Naive thymus-derived CD4-positive, alpha-beta T cell (primary cell): ENCODE measurements at regions not wholly inside any gene's neighbourhood (a gene's known extent, or its start where the extent isn't known, plus 50 kb on each side); places are given as distances from the start of the nearest gene placed in this dataset.

Experiments
- ATAC-seq: fragments of 150-1000 bp; cut with Tn5 transposase; 2 replicates; pipeline ENCODE4 v1.10.0; 2021; ENCODE audit warnings: mild to moderate bottlenecking, moderate library complexity
- CTCF ChIA-PET: fragments of 350-600 bp; sonication (Branson Sonifier 250); formaldehyde crosslinking; loops from one replicate; lab custom pipeline; 2021; ENCODE audit warnings: antibody characterized with exemption; lab: Charles Lee
- POLR2A ChIA-PET: fragments of 350-600 bp; sonication (Branson Sonifier 250); formaldehyde crosslinking; loops from one replicate; lab custom pipeline; 2021; ENCODE audit warnings: antibody characterized with exemption, inconsistent platforms; lab: Charles Lee
- DNase-seq, 9 donors: peaks; one replicate each; pipeline versions ENCODE4 v3.0.0 to v3.0.0-alpha.2; 2020 to 2022; ENCODE audit warnings: mixed read lengths in 1 of 9
- H3K27ac ChIP-seq: one replicate; pipeline ENCODE4 v1.7.0; 2013; ENCODE audit warnings: mild to moderate bottlenecking, low read depth, low read length, moderate library complexity
- H3K27me3 ChIP-seq, 2 donors: one replicate each; pipeline ENCODE4 v1.7.0; 2013; ENCODE audit warnings: low read length in 2 of 2, mild to moderate bottlenecking in 2 of 2, moderate library complexity in 2 of 2; ENCODE audit not compliant: control insufficient read depth in 2 of 2, insufficient read depth in 2 of 2
- H3K36me3 ChIP-seq, 3 experiments: 1 replicate in 2 of 3; 2 replicates in 1 of 3; pipeline ENCODE4 v1.7.0; 2013; ENCODE audit warnings: low read length in 3 of 3, mild to moderate bottlenecking in 3 of 3, moderate library complexity in 1 of 3; ENCODE audit not compliant: insufficient read depth in 3 of 3, control insufficient read depth in 2 of 3
- H3K4me1 ChIP-seq, 2 donors: one replicate each; pipeline ENCODE4 v1.7.0; 2013; ENCODE audit warnings: low read length in 2 of 2, mild to moderate bottlenecking in 2 of 2, moderate library complexity in 1 of 2; ENCODE audit not compliant: control insufficient read depth in 2 of 2, insufficient read depth in 2 of 2
- H3K4me3 ChIP-seq: 2 replicates; pipeline ENCODE4 v1.7.0; 2013; ENCODE audit warnings: mild to moderate bottlenecking, low read length
- H3K9me3 ChIP-seq, 3 experiments: 1 replicate in 2 of 3; 2 replicates in 1 of 3; pipeline ENCODE4 v1.7.0; 2013; ENCODE audit warnings: low read length in 3 of 3; ENCODE audit not compliant: control insufficient read depth in 2 of 3
- H3K27ac Mint-ChIP-seq, 9 donors: one replicate each; pipeline ENCODE4 v1.8.0; 2020 to 2022; ENCODE audit warnings: mixed read lengths in 9 of 9, mild to moderate bottlenecking in 8 of 9, moderate library complexity in 5 of 9, inconsistent platforms in 2 of 9
- H3K27me3 Mint-ChIP-seq, 5 donors: one replicate each; pipeline ENCODE4 v1.8.0; 2021 to 2022; ENCODE audit warnings: mixed read lengths in 5 of 5, mild to moderate bottlenecking in 1 of 5
- H3K36me3 Mint-ChIP-seq, 5 donors: one replicate each; pipeline ENCODE4 v1.8.0; 2020 to 2022; ENCODE audit warnings: mixed read lengths in 5 of 5, mild to moderate bottlenecking in 3 of 5, inconsistent platforms in 1 of 5
- H3K4me1 Mint-ChIP-seq, 7 donors: one replicate each; pipeline ENCODE4 v1.8.0; 2020 to 2022; ENCODE audit warnings: mixed read lengths in 7 of 7, mild to moderate bottlenecking in 3 of 7, inconsistent platforms in 1 of 7
- H3K4me3 Mint-ChIP-seq, 10 donors: one replicate each; pipeline ENCODE4 v1.8.0; 2020 to 2022; ENCODE audit warnings: mild to moderate bottlenecking in 10 of 10, mixed read lengths in 10 of 10, moderate library complexity in 6 of 10, inconsistent platforms in 2 of 10
- H3K9me3 Mint-ChIP-seq, 11 donors: one replicate each; pipeline ENCODE4 v1.8.0; 2020 to 2022; ENCODE audit warnings: mixed read lengths in 11 of 11, mild to moderate bottlenecking in 4 of 11, inconsistent platforms in 1 of 11, moderate library complexity in 1 of 11
- intact Hi-C, 2 donors: fragments of 100-400 bp; cut with micrococcal nuclease; formaldehyde crosslinking; loops; one replicate each; pipeline ENCODE4 v1.15.1; 2023

DNA sequence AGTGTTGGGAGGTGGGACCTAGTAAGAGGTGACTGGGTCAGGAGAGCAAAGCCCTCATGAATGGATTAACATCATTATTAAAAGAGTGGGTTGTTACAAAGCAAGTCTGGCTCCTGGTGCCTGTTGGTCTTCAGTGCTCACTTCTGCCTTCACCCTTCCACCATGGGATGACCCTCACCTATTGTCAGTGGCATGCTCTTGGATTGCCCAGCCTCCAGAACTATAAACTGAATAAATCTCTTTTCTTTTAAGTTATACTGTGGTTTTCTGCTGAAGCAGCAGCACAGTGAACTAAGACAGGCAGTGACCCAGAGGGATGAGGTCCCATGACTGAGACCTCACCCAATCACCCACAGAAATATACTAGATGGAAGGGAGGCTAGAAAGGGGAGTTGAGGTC, 57.5 kb upstream of the ATL2 start:
- POLR2A ChIA-PET = no interaction called here
- Mint-ChIP-seq H3K4me1 (peaks cover 0 to 9% (median 0%) of the 10 kb centered on the region in 7 donors), H3K27ac (no peak overlapping the region), H3K4me3 (no peak overlapping the region), H3K27me3 (peaks cover 0 to 10% (median 0%) of the 10 kb centered on the region in 5 donors), H3K36me3 (no peaks in the 10 kb centered on the region), H3K9me3 (peaks cover 0 to 3% (median 0%) of the 10 kb centered on the region in 11 donors)
- DNase-seq (no peak), ATAC-seq (no peak)
- H3K27me3 ChIP-seq = no peaks in the 10 kb centered on the region
- no peaks in the 10 kb centered on the region for H3K9me3 ChIP-seq
- CTCF ChIA-PET = no interaction called here
- H3K4me3 ChIP-seq = no peak overlapping the region
- no peaks in the 10 kb centered on the region for H3K4me1 ChIP-seq
- no peak overlapping the region for H3K27ac ChIP-seq
- intact Hi-C loops = no loop called here
- no peaks in the 10 kb centered on the region for H3K36me3 ChIP-seq

DNA sequence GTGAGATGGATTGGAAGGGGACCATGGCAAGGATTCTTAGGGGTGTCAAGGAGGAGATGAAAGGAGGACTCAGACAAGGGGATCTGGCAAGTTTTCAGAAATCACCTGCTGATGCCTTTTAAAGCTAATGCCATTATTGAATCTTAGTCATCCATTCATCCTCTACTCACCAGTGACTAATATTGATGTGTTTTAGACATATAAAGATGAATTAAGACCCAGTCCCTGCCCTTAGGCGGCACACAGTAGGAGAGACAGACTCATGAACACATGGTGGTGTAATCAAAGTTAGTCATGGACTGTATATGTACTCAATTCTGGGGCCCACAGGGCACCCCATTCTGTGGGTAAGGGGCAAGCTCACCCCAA, 56.5 kb upstream of the ATL2 start:
- peaks cover 0 to 4% (median 0%) of the 10 kb centered on the region in 7 donors for H3K4me1 Mint-ChIP-seq
- H3K36me3 Mint-ChIP-seq = no peaks in the 10 kb centered on the region
- H3K27ac Mint-ChIP-seq = no peak overlapping the region
- ATAC-seq (no peak), DNase-seq (no peak)
- Histone ChIP-seq H3K27ac (no peak overlapping the region), H3K4me3 (no peak overlapping the region), H3K4me1 (no peaks in the 10 kb centered on the region), H3K36me3 (no peaks in the 10 kb centered on the region), H3K27me3 (no peaks in the 10 kb centered on the region), H3K9me3 (no peaks in the 10 kb centered on the region)
- ChIA-PET POLR2A (no interaction called here), CTCF (interaction anchor here (1.4 kb wide), 1 partner anchor 117 kb away, joined by 3 read pairs; no protein-coding TSS in a partner anchor)
- H3K9me3 Mint-ChIP-seq = peaks cover 0 to 3% (median 0%) of the 10 kb centered on the region in 11 donors
- H3K4me3 Mint-ChIP-seq = no peak overlapping the region
- intact Hi-C loops = no loop called here
- H3K27me3 Mint-ChIP-seq = peaks cover 0 to 10% (median 0%) of the 10 kb centered on the region in 5 donors

DNA sequence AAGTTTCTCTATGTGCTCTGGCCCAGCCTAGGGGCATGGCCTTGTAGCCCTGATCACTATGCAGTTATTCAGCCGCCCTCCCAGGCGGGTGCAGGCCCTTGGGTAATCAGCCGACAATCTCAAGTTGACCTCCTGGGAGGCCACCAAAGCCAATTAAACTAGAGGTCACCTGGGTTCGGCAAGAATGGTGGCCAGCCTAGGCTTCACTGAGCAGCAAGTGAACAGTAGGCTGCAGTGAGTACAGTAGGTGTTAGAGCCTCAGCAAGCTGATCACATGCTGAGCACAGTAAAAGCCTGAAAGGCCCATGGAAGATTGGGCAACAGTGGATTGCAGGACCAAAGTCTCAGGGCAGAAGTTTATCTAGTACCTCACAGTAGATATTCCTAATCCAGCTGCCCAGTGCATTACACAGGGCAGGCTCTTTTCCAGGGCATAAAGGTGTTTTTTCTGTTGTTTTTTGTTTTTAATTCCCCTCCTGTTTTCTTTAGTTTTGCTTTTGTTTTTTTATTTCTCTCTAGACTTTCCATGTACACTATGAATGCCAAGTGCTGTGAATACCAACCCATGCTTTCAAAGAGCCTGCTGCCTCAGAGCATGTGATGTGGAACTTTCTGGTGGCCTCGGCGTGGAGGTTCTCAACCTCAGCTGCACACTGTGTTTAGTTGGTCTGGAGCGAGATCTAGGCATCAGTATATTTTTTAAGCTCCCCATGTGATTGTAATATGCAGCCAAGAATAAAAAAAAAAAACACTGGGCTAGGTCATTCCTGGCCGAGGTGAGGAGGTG, 55.9 kb upstream of the ATL2 start:
- Mint-ChIP-seq H3K27me3 (peaks cover 0 to 10% (median 0%) of the 10 kb centered on the region in 5 donors), H3K27ac (no peak overlapping the region), H3K9me3 (peaks cover 0 to 3% (median 0%) of the 10 kb centered on the region in 11 donors), H3K36me3 (no peaks in the 10 kb centered on the region), H3K4me3 (no peak overlapping the region), H3K4me1 (peaks cover 0 to 2% (median 0%) of the 10 kb centered on the region in 7 donors)
- Histone ChIP-seq H3K4me1 (no peaks in the 10 kb centered on the region), H3K27ac (no peak overlapping the region), H3K27me3 (no peaks in the 10 kb centered on the region), H3K4me3 (no peak overlapping the region), H3K36me3 (no peaks in the 10 kb centered on the region), H3K9me3 (no peaks in the 10 kb centered on the region)
- ChIA-PET POLR2A (no interaction called here), CTCF (interaction anchor here (1.4 kb wide), 1 partner anchor 117 kb away, joined by 3 read pairs; no protein-coding TSS in a partner anchor)
- DNase-seq (no peak), ATAC-seq (no peak)
- intact Hi-C loops = no loop called here

DNA sequence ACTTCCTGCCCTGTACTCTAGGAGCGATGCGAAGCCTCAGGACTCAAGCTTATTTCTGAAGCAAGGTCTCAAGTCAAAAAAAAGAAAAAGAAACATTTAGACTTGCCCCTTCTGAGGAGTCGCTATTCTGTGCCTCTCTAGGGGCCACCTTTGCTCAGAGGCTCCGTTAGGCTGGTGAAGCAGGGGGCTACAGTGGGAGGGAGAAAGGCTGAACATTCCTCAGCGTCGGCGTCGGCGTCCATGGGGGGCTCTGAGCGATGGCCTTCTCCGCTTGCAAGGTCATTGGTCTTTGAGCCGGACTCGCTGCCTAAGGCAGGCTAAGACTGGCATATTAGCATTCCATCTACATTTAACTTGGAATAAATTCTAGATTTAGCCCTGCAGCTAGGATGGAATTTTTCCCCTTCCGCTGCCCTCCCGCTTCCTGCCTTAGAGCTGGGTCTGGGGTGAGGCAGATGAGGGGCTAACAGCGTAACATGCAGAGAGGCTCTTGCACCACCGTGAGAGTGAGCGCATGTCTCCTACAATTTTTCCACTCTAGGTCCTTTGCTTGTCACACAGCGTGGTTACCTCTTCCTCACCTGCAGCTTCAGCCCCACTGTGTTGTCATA, 53.6 kb upstream of the ATL2 start:
- Mint-ChIP-seq H3K4me3 (no peak overlapping the region), H3K9me3 (peaks cover 0 to 3% (median 0%) of the 10 kb centered on the region in 11 donors), H3K27ac (no peak overlapping the region), H3K4me1 (peaks cover 0 to 2% (median 0%) of the 10 kb centered on the region in 7 donors), H3K36me3 (no peaks in the 10 kb centered on the region), H3K27me3 (peaks cover 0 to 9% (median 0%) of the 10 kb centered on the region in 5 donors)
- no peak overlapping the region for H3K4me3 ChIP-seq
- H3K36me3 ChIP-seq = no peaks in the 10 kb centered on the region
- no peaks in the 10 kb centered on the region for H3K4me1 ChIP-seq
- ChIA-PET CTCF (interaction anchor here (1.4 kb wide), 1 partner anchor 55 kb away, joined by 5 read pairs; no protein-coding TSS in a partner anchor), POLR2A (no interaction called here)
- no peak overlapping the region for H3K27ac ChIP-seq
- DNase-seq = no peak
- no peaks in the 10 kb centered on the region for H3K27me3 ChIP-seq
- no peaks in the 10 kb centered on the region for H3K9me3 ChIP-seq
- intact Hi-C loops = loop anchor here in 1 of 2 donors (1.0 to 2.0 kb wide), 2 partner anchors 54 to 115 kb away; partner anchors contain the start of gene ATL2
- no peak for ATAC-seq

DNA sequence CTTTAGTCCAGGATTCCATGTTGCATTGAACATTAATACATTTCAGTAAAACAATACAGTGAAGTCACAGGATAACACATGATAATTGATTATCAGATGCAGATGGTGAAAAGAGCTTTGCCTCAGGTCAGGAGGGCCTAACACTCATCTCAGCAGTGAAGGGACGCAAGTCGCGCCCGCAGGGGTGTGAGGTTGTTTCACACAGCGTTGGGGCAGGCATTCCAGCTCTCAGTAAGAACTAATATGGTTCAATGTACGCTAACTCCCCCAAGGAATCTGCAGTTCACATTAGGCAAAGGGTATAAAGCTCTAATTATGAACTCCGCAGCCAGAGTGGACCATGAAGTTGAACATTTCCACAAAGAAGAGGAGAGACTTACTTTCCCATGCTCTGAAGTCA, 53.1 kb upstream of the ATL2 start:
- H3K4me1 Mint-ChIP-seq = peaks cover 0 to 2% (median 0%) of the 10 kb centered on the region in 7 donors

DNA sequence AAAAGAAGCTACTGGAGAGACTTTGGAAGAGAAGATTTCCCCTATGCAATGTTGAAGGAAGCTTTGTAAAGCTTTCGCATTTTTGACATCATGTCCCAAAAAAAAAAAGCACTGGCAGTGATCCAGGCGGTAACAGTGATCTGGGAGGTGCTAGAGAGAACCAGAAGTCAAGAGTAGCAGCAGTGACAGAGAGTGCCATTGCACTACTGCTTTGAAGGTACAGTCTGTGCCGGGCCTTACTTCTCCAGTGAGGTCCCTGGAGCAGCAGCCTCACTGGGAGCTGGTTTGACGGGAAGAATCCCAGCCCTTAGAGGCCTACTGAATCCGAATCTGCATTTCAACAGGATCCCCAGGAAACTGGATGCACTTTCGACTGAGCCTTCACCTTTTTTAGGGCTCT, 50.9 kb upstream of the ATL2 start:
- ChIA-PET CTCF (no interaction called here), POLR2A (no interaction called here)
- H3K27me3 Mint-ChIP-seq = peaks cover 0 to 16% (median 0%) of the 10 kb centered on the region in 5 donors
- H3K4me3 Mint-ChIP-seq = no peak overlapping the region
- ATAC-seq (no peak), DNase-seq (no peak)
- H3K9me3 Mint-ChIP-seq = peaks cover 0 to 5% (median 0%) of the 10 kb centered on the region in 11 donors
- no peaks in the 10 kb centered on the region for H3K4me1 Mint-ChIP-seq
- no peak overlapping the region for H3K27ac ChIP-seq
- H3K4me3 ChIP-seq = no peak overlapping the region
- no peaks in the 10 kb centered on the region for H3K4me1 ChIP-seq
- H3K36me3 Mint-ChIP-seq = no peaks in the 10 kb centered on the region
- no peaks in the 10 kb centered on the region for H3K36me3 ChIP-seq
- no peak overlapping the region for H3K27ac Mint-ChIP-seq
- no peaks in the 10 kb centered on the region for H3K27me3 ChIP-seq
- no peaks in the 10 kb centered on the region for H3K9me3 ChIP-seq
- intact Hi-C loops = no loop called here

More for the DNA sequence above, 53.1 kb upstream of the ATL2 start:
- no peak for ATAC-seq
- ChIA-PET CTCF (interaction anchor here (1.4 kb wide), 1 partner anchor 54 kb away, joined by 5 read pairs; no protein-coding TSS in a partner anchor), POLR2A (no interaction called here)
- Mint-ChIP-seq H3K27me3 (peaks cover 0 to 13% (median 0%) of the 10 kb centered on the region in 5 donors), H3K27ac (no peak overlapping the region), H3K4me3 (no peak overlapping the region), H3K36me3 (no peaks in the 10 kb centered on the region), H3K9me3 (peaks cover 0 to 3% (median 0%) of the 10 kb centered on the region in 11 donors)
- Histone ChIP-seq H3K9me3 (no peaks in the 10 kb centered on the region), H3K4me1 (no peaks in the 10 kb centered on the region), H3K27ac (no peak overlapping the region), H3K27me3 (no peaks in the 10 kb centered on the region), H3K36me3 (no peaks in the 10 kb centered on the region), H3K4me3 (no peak overlapping the region)
- intact Hi-C loops = loop anchor here in 1 of 2 donors (2.0 kb wide), 1 partner anchor 53 kb away; the partner anchor contains the start of gene ATL2
- no peak for DNase-seq
